ENCODE measurements at regions not wholly inside any gene's neighbourhood (a gene's known extent, or its start where the extent isn't known, plus 50 kb on each side); places are given as distances from the start of the nearest gene placed in this dataset.
A peak's percentile ranks its signal among the peaks of the same experiment; 100 is the strongest.

DNA sequence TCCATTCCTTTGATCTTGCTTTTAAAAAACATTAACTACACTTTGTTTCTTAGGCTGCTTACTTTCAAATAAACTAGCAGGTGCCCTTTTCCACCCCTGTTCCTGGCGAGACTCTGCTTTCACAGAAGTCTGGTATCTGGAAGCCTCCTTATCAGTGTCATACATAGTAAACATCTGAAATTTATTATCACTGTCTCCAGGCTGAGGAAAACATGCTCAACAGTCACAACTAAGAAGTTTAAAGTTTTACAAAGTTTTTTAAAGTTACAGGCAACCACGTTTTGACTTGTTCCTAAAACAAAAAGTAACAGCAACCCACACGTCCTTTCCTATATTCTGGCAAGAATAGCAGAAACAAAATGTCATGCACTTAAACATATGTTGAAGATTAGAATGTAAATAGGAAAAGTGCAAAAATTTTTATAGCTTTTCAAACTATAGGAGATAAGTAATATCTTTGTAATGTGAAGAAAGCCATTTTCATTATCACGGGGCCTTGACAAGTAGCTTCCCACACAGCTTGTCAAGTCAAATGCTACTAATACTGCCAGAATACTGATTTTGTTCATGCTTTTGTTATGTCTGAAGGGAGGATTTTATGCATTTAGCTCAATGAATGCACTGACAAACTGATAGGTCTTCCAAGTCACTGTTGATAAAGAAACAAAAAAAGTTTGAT, 275.2 kb upstream of the KCNMB2 start:
- TF ChIP-seq, protein P1, sequence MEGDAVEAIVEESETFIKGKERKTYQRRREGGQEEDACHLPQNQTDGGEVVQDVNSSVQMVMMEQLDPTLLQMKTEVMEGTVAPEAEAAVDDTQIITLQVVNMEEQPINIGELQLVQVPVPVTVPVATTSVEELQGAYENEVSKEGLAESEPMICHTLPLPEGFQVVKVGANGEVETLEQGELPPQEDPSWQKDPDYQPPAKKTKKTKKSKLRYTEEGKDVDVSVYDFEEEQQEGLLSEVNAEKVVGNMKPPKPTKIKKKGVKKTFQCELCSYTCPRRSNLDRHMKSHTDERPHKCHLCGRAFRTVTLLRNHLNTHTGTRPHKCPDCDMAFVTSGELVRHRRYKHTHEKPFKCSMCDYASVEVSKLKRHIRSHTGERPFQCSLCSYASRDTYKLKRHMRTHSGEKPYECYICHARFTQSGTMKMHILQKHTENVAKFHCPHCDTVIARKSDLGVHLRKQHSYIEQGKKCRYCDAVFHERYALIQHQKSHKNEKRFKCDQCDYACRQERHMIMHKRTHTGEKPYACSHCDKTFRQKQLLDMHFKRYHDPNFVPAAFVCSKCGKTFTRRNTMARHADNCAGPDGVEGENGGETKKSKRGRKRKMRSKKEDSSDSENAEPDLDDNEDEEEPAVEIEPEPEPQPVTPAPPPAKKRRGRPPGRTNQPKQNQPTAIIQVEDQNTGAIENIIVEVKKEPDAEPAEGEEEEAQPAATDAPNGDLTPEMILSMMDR (conservative IDR thresholded peaks at IDR 0.05; ENCODE audit: low read depth, low read length) = no peak
- DNase-seq (ENCODE audit: low read depth) = no peak
- H3K4me3 ChIP-seq (ENCODE audit: low read depth, low read length) = no peak overlapping the region

DNA sequence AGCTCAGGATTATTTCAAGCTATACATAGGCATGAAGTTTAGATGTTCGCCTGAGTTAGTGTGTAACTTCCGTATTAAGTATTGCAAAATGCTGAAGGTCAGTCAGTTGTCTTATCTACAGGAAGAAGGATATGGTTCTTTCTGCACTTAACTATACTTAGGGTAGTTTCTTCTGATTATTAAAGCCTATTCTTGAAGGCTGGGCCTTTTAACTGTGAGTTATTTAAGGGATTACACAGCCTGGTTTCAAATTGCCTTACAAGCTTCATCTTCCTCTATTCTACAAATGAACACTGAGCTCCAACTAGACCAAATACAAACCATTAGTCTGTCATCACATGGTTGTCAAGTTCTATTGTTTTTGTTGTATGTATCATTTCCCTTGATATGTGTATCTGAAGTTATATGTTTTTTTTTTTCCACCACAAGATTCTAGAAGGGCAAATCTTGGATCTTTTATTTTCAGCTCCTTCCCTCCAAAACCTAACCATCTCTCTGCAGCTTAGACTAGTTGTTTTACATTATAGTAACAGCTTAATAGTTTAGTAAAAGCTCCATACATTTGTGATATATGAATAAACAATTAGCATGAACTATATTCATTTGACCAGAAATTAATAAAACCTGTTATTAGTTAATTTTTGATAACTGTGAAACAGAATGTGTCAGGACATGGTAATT, 272.9 kb upstream of the KCNMB2 start:
- TF ChIP-seq, protein P1 (conservative IDR thresholded peaks at IDR 0.05; ENCODE audit: low read depth, low read length) = no peak
- DNase-seq (ENCODE audit: low read depth) = peak; percentile 8
- H3K4me3 ChIP-seq (ENCODE audit: low read depth, low read length) = no peak overlapping the region

DNA sequence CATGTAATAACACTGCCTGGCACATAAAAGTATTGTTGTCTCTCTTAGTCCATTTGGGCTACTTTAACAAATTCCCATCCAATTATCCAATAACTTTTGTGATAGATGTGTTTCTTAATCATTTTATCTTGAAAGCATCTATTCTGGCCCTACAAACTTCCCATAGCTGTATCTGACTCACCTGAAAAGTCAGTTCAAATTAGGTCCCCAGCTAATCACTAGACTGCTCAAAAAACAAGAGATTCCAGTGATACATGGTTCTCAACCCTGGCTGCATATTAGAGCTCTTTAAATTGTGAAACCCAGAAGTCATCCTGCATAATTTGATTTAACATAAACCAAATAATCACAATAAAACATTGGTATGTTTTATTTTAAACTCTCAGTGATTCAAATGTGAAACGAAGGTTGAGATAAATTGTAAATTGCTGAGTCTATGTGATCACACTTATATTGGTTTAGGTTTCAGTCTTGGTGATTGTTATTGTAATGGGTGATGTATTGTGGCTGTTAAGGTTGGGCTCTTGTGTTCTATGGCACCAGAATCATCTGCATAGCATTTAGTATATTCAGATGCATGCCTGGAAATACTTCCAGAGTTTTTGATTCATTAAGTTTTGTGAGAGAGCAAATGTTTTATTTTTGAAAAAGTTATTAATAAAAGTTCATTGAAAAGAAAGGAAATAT, 268.9 kb upstream of the KCNMB2 start:
- H3K4me3 ChIP-seq (ENCODE audit: low read depth, low read length) = no peak overlapping the region
- DNase-seq (ENCODE audit: low read depth) = no peak
- TF ChIP-seq, protein P1 (conservative IDR thresholded peaks at IDR 0.05; ENCODE audit: low read depth, low read length) = no peak

DNA sequence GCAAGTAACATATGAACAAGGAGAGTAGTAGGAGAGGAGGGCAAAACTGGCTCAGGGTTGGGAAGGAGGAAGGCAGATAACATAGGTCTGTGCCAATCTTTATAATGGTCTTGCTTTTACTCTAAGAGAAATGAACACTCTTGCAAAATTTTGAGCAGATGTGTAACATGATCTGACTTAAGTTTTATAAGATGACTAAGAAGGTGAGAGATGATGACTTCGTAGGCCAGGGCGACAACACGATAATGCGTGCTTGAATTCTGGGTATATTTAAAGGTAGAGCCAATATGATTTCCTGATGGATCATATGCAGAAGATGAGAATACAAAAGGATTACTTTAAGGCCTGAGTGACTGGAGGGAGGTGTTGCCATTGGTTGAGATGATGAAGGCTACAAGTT, 265.4 kb upstream of the KCNMB2 start:
- no peak for DNase-seq (ENCODE audit: low read depth)
- TF ChIP-seq, protein P1 (conservative IDR thresholded peaks at IDR 0.05; ENCODE audit: low read depth, low read length) = no peak
- no peak overlapping the region for H3K4me3 ChIP-seq (ENCODE audit: low read depth, low read length)

DNA sequence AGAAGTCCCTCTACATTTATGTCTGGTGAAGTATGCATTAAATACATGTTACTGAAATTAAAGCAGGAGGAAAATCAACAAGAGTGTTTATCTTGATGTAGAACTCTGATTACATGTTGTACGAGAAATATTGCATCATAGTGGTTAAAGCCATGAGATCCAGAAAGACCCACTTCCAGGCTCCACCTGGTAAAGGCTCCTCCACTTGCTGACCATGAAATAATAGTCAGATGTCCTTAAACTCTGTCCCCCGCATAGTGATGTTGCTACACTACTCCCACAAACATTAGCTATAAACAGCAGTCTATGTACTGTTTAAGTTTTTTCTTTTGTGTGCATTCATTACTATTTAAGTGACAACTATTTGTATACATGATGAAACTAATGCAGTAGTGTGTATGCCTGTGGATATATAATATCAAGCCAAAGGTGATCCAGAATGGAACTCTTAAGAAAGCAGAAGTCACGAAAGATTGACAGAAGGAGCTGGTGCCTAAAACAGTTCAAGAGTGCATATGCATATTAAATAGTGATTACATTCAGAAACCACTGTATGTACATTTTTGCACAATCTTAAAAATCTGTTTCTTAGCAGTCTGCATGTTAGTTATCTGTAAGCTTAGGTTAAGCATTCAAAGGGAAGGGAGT, 264.4 kb upstream of the KCNMB2 start:
- no peak overlapping the region for H3K4me3 ChIP-seq (ENCODE audit: low read depth, low read length)
- DNase-seq (ENCODE audit: low read depth) = no peak
- TF ChIP-seq, protein P1 (conservative IDR thresholded peaks at IDR 0.05; ENCODE audit: low read depth, low read length) = no peak

DNA sequence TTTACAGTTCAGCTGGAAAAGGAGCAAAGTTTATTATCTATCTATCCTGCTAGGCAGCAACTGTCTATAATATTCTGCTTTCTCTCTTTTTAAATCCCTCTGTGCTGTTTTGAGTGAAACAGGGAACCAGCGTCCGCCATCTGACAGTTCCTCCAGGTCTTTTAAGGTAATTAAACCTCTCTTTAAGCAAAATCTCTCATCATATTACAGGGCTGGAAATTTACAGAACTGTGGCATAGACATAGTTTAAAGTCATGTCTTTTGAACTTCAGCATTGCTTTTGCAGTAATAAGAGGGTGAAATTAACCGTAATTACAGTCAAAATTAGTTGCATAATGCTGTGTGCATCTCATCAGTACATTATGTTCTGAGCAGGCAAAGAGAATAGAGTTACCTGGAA, 263.4 kb upstream of the KCNMB2 start:
- TF ChIP-seq, protein P1 (conservative IDR thresholded peaks at IDR 0.05; ENCODE audit: low read depth, low read length) = no peak
- no peak overlapping the region for H3K4me3 ChIP-seq (ENCODE audit: low read depth, low read length)
- no peak for DNase-seq (ENCODE audit: low read depth)

Measured in choroid plexus epithelial cell (primary cell).